DOHH2 (cell line): ENCODE measurements at regions not wholly inside any gene's neighbourhood (a gene's known extent, or its start where the extent isn't known, plus 50 kb on each side); places are given as distances from the start of the nearest gene placed in this dataset.

Experiments
- H3F3A ChIP-seq: fragments of 200-600 bp; sonication (generic), shearing (Covaris generic); 2 replicates; pipeline ENCODE4 v1.6.0; 2016; ENCODE audit warnings: antibody characterized with exemption, mild to moderate bottlenecking; ENCODE audit not compliant: control insufficient read depth, insufficient read depth
- H3K27ac ChIP-seq: fragments of 200-600 bp; sonication (generic); 2 replicates; pipeline ENCODE4 v1.5.1; 2014; ENCODE audit warnings: low read depth, mild to moderate bottlenecking, low read length, moderate library complexity
- H3K27me3 ChIP-seq: fragments of 200-600 bp; sonication (generic); 2 replicates; pipeline ENCODE4 v1.6.1; 2014; ENCODE audit warnings: mild to moderate bottlenecking, low read length, mixed read lengths; ENCODE audit not compliant: control insufficient read depth
- H3K36me3 ChIP-seq: fragments of 200-600 bp; sonication (generic); 2 replicates; pipeline ENCODE4 v1.6.1; 2014; ENCODE audit warnings: mild to moderate bottlenecking, low read length, moderate library complexity, mixed read lengths; ENCODE audit not compliant: control insufficient read depth
- H3K4me1 ChIP-seq: fragments of 200-600 bp; sonication (generic); 2 replicates; pipeline ENCODE4 v1.6.1; 2014; ENCODE audit warnings: mild to moderate bottlenecking, low read length, mixed read lengths; ENCODE audit not compliant: control insufficient read depth
- H3K4me2 ChIP-seq: fragments of 200-600 bp; sonication (generic); 2 replicates; pipeline ENCODE4 v1.6.0; 2014; ENCODE audit warnings: mild to moderate bottlenecking, low read length, moderate library complexity
- H3K4me3 ChIP-seq: fragments of 200-600 bp; sonication (generic); 2 replicates; pipeline ENCODE4 v1.5.1; 2014; ENCODE audit warnings: mild to moderate bottlenecking, low read length, mixed read lengths
- H3K79me2 ChIP-seq: fragments of 200-600 bp; sonication (generic); 2 replicates; pipeline ENCODE4 v1.6.1; 2014; ENCODE audit warnings: mild to moderate bottlenecking, low read length, mixed read lengths; ENCODE audit not compliant: control insufficient read depth
- H3K9me2 ChIP-seq: fragments of 200-600 bp; sonication (generic); replicated peaks from 2 replicates; pipeline ENCODE4 v1.6.1; 2014; ENCODE audit warnings: mild to moderate bottlenecking, low read length, mixed read lengths; ENCODE audit not compliant: control insufficient read depth
- H3K9me3 ChIP-seq: fragments of 200-600 bp; sonication (generic); 2 replicates; pipeline ENCODE4 v1.6.1; 2014; ENCODE audit warnings: antibody characterized with exemption, low read length, mixed read lengths; ENCODE audit not compliant: control insufficient read depth, insufficient read depth
- H4K20me1 ChIP-seq: fragments of 200-600 bp; sonication (generic); 2 replicates; pipeline ENCODE4 v1.6.0; 2014; ENCODE audit warnings: low read depth, mild to moderate bottlenecking, antibody characterized with exemption, low read length, moderate library complexity; ENCODE audit not compliant: control insufficient read depth, insufficient read depth
- CTCF ChIP-seq: fragments of 200-600 bp; sonication (generic); IDR thresholded peaks from one replicate; pipeline ENCODE4 v1.5.1; 2014; ENCODE audit warnings: antibody characterized with exemption, mild to moderate bottlenecking, low read depth, low read length; ENCODE audit not compliant: poor library complexity, severe bottlenecking
- EZH2phosphoT487 ChIP-seq: fragments of 200-600 bp; sonication (generic); IDR thresholded peaks from 2 replicates; pipeline ENCODE4 v1.6.1; 2017; ENCODE audit warnings: borderline replicate concordance, mild to moderate bottlenecking, antibody characterized with exemption, low read length, moderate library complexity, mixed read lengths

DNA sequence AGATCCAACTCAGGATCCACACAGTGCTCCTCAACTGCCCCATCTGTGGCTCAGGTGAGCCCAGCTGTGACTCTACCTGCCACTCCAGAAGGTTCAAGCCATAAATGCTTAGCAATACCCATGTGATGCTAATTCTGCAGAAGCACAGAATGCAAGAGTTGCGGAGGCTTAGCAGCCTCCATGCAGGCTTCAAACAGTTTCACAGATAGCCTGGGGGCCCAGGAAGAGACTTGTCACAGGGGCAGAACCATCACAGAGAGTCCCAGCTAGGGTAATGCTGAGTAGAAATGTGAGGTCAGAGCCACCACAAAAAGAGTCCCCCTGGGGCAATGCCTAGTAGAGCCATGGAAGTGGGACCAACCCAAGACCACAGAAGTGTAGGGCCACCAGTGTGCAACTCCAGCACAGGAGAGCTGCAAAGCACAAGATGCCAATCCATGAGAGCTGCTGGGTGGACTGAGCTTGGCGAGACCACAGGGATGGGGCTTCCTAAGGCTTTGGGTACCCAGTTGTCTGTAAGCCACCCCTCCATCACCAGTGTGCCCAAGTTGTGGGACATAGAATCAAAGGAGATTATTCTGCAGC is 283.9 kb downstream of the UBE3D start:
- no peaks in the 10 kb centered on the region for H3K9me3 ChIP-seq
- no peak overlapping the region for H3K4me3 ChIP-seq
- no peaks in the 10 kb centered on the region for H3K79me2 ChIP-seq
- TF ChIP-seq EZH2phosphoT487 (no peak), CTCF (no peak)
- H4K20me1 ChIP-seq, result no peaks in the 10 kb centered on the region
- H3F3A ChIP-seq, result no peaks in the 10 kb centered on the region
- H3K27ac ChIP-seq, result no peak overlapping the region
- no peaks in the 10 kb centered on the region; the same call in 1 of the 2 replicates for H3K27me3 ChIP-seq
- H3K36me3 ChIP-seq, result no peaks in the 10 kb centered on the region
- no peaks in the 10 kb centered on the region for H3K4me1 ChIP-seq
- H3K4me2 ChIP-seq, result no peak overlapping the region
- H3K9me2 ChIP-seq, result no peaks in the 10 kb centered on the region

GRCh38 chr6:82783587-82784236 is 281.9 kb downstream of the UBE3D start:
- H3K9me3 ChIP-seq, result no peaks in the 10 kb centered on the region
- no peaks in the 10 kb centered on the region for H3K9me2 ChIP-seq
- H3K36me3 ChIP-seq, result no peaks in the 10 kb centered on the region
- no peak overlapping the region for H3K27ac ChIP-seq
- no peak for TF ChIP-seq CTCF
- TF ChIP-seq EZH2phosphoT487, result no peak
- no peaks in the 10 kb centered on the region; the same call in 1 of the 2 replicates for H3K27me3 ChIP-seq
- no peaks in the 10 kb centered on the region for H3K4me1 ChIP-seq
- no peak overlapping the region for H3K4me3 ChIP-seq
- H3K4me2 ChIP-seq, result no peak overlapping the region
- H4K20me1 ChIP-seq, result no peaks in the 10 kb centered on the region
- no peaks in the 10 kb centered on the region for H3K79me2 ChIP-seq
- no peaks in the 10 kb centered on the region for H3F3A ChIP-seq

DNA sequence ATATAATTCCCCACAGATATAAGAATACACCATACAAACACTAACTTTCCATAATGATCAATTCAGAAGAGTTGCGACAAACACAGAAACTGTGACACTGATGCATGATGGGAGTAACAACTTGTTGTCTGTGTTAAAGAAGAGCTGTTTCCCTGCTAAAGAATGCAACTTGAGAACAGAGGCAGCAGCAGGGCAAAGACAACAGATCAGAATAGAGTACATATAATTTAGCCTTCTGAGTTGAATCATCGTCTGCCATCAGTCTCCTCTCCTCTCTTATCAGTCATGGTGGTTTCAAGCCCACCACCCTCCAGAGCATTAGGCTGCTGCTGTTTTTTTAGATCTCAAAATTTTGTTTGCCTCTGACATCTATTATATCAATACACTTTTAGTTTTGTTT is 280.4 kb downstream of the UBE3D start:
- TF ChIP-seq CTCF (no peak), EZH2phosphoT487 (no peak)

More for the DNA sequence above, 280.4 kb downstream of the UBE3D start:
- H3K36me3 ChIP-seq, result no peaks in the 10 kb centered on the region
- H3K27me3 ChIP-seq, result no peaks in the 10 kb centered on the region; the same call in 1 of the 2 replicates
- H4K20me1 ChIP-seq, result no peaks in the 10 kb centered on the region
- H3K4me3 ChIP-seq, result no peak overlapping the region
- H3K4me2 ChIP-seq, result no peak overlapping the region
- no peaks in the 10 kb centered on the region for H3F3A ChIP-seq
- H3K9me2 ChIP-seq, result no peaks in the 10 kb centered on the region
- H3K9me3 ChIP-seq, result no peaks in the 10 kb centered on the region
- H3K79me2 ChIP-seq, result no peaks in the 10 kb centered on the region
- H3K4me1 ChIP-seq, result no peaks in the 10 kb centered on the region
- H3K27ac ChIP-seq, result no peak overlapping the region
